Heart left ventricle (tissue), 13 donors: ENCODE measurements at regions not wholly inside any gene's neighbourhood (a gene's known extent, or its start where the extent isn't known, plus 50 kb on each side); places are given as distances from the start of the nearest gene placed in this dataset.
"Not testable (repeated sequence)": the region's sequence is repeated elsewhere in the genome, so short reads cannot be mapped to it uniquely, and the experiment has no call there.

Experiments used
- POLR2A ChIP-seq, 2 donors: fragments of 450-650 bp; IDR thresholded peaks; one replicate each; pipeline ENCODE4 v1.6.1; 2017; ENCODE audit warnings: antibody characterized with exemption in 2 of 2, mild to moderate bottlenecking in 2 of 2, moderate library complexity in 2 of 2
- TF ChIP-seq, protein P1 (sequence below), 12 donors: fragments of 200-600 bp; sonication (generic) in 4 of 12; IDR thresholded peaks; one replicate each; pipeline versions ENCODE4 v1.5.0 to v1.8.0; 2018 to 2022; ENCODE audit warnings: antibody characterized with exemption in 12 of 12, mild to moderate bottlenecking in 5 of 12
- donor health status: ischemic (EF 13 %, LVEDD 7.1; RV severe dilation, severe dysfunction).
- donor health status: DM: no; HTN: yes; CAD: no.
- donor health status: DM: no; HTN: no; CAD: no.
- donor health status: ischemic (EF 25% LVEDD 6.9; RV normal size, moderate dysfunction).
- donor health status: ischemic (EF 25% LVEDD 5.7; RV mildly dilated, moderate dysfunction).
- donor health status: ischemic (EF 35%, LVEDD 5.7; RV mildly dilated, moderate dysfunction).
- donor health status: nonischemic (EF 11% LVEDD 7.7; RV severe dilation, severe dysfunction).
- donor health status: DM: yes; HTN: yes; CAD: no.
- donor health status: PGD.
- donor health status: ischemic (EF 29% LVEDD 5.4; RV normal size, mild dysfunction).
- donor health status: nonischemic (EF 23%, LVEDD 6.1; RV moderate dilation, normal function).

DNA sequence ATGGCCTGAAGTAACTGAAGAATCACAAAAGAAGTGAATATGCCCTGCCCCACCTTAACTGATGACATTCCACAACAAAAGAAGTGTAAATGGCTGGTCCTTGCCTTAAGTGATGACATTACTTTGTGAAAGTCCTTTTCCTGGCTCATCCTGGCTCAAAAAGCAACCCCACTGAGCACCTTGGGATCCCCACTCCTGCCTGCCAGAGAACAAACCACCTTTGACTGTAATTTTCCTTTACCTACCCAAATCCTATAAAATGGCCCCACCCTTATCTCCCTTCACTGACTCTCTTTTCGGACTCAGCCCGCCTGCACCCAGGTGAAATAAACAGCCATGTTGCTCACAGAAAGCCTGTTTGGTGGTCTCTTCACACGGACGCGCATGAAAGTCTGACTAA lies 564.5 kb upstream of the SLITRK6 start:
- TF ChIP-seq, protein P1, sequence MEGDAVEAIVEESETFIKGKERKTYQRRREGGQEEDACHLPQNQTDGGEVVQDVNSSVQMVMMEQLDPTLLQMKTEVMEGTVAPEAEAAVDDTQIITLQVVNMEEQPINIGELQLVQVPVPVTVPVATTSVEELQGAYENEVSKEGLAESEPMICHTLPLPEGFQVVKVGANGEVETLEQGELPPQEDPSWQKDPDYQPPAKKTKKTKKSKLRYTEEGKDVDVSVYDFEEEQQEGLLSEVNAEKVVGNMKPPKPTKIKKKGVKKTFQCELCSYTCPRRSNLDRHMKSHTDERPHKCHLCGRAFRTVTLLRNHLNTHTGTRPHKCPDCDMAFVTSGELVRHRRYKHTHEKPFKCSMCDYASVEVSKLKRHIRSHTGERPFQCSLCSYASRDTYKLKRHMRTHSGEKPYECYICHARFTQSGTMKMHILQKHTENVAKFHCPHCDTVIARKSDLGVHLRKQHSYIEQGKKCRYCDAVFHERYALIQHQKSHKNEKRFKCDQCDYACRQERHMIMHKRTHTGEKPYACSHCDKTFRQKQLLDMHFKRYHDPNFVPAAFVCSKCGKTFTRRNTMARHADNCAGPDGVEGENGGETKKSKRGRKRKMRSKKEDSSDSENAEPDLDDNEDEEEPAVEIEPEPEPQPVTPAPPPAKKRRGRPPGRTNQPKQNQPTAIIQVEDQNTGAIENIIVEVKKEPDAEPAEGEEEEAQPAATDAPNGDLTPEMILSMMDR (IDR thresholded peaks at IDR 0.05) = not testable (repeated sequence)
- TF ChIP-seq POLR2A (IDR thresholded peaks at IDR 0.05) = not testable (repeated sequence)
